ENCODE measurements at regions not wholly inside any gene's neighbourhood (a gene's known extent, or its start where the extent isn't known, plus 50 kb on each side); places are given as distances from the start of the nearest gene placed in this dataset.
A peak's percentile ranks its signal among the peaks of the same experiment; 100 is the strongest.

DNA sequence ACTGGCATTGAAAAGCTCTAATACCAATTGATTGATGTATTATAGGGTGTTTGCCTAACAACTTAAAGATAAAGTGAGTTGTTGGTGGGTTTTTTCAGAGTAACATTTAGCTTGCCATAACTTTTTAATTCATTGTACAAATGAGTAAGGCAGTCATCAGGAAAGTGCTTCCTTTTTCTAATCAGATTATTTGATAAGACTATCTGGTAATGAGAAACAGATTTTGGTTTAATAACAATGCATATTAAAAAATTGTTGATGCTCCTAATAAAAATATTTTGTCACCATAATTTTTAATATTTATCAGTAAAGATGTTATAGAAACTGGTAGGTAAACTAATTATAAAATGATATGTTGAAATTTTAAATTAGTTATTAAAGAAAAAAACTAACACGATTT, 51.3 kb downstream of the BLTP1 start:
- Histone ChIP-seq H3K9ac (ENCODE audit: low read depth in 2 of 2, low read length in 2 of 2) (no peak overlapping the region), H3K27me3 (no peaks in the 10 kb centered on the region), H3K27ac (no peak overlapping the region), H3K36me3 (peaks cover 3% of the 10 kb centered on the region), H3K4me3 (no peak overlapping the region), H3K9me3 (no peaks in the 10 kb centered on the region), H3K4me1 (no peaks in the 10 kb centered on the region)
- TF ChIP-seq CTCF (IDR thresholded peaks at IDR 0.05): no peak
- intact Hi-C loops (cut with DNase I): no loop called here
- no peak for DNase-seq

DNA sequence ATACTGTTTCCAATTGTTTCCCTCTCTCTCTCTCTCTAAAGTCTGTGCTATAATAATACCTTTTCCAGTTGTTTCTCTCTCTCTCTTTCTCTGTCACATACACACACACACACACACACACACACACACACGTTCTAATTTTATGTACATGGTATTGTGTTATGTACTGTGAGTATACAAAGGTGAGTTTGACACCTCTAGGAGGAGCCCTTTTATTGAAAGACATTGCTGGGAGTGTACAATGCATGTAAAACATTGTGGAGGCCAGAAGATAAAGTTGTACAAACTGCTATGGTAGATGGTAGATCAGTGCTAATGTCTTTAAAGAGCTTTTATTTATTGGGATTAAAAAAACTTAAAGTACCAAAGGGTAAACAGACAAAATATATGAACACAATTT, 53.6 kb downstream of the BLTP1 start:
- H3K9ac ChIP-seq (ENCODE audit: low read depth in 2 of 2, low read length in 2 of 2): no peak overlapping the region
- H3K27me3 ChIP-seq: no peaks in the 10 kb centered on the region
- peaks cover 3% of the 10 kb centered on the region for H3K36me3 ChIP-seq
- H3K27ac ChIP-seq: no peak overlapping the region
- no peak overlapping the region for H3K4me3 ChIP-seq
- no peak for DNase-seq
- H3K9me3 ChIP-seq: no peaks in the 10 kb centered on the region
- no peaks in the 10 kb centered on the region for H3K4me1 ChIP-seq
- no peak for TF ChIP-seq CTCF (IDR thresholded peaks at IDR 0.05)
- intact Hi-C loops (cut with DNase I): no loop called here

GRCh38 chr4:122212880-122213279, 60.7 kb downstream of the BLTP1 start:
- no peak for DNase-seq
- Histone ChIP-seq H3K27ac (no peak overlapping the region), H3K4me3 (no peak overlapping the region), H3K27me3 (no peaks in the 10 kb centered on the region), H3K36me3 (no peaks in the 10 kb centered on the region), H3K9me3 (no peaks in the 10 kb centered on the region), H3K9ac (ENCODE audit: low read depth in 2 of 2, low read length in 2 of 2) (no peak overlapping the region), H3K4me1 (no peaks in the 10 kb centered on the region)
- no peak for TF ChIP-seq CTCF (IDR thresholded peaks at IDR 0.05)
- intact Hi-C loops (cut with DNase I): no loop called here

DNA sequence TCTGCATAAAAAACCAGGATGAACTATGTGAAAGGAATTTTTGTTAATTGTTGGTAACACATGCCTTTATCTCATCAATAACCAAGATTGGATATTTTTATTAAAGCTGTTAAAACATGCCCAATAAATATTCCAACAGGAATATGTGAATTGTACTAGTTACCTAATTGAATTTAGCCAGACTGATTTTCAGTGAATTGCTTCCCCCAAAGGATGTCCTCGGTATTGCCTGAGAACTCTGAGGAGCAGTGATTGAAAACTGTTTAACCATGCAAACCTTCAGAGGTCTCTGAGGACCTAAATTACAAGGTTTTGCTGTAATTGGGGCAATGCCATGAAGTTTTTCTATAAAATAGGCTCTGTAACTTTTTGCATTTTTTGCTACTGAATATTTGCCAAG, 66.6 kb downstream of the BLTP1 start:
- DNase-seq: no peak
- no peak overlapping the region for H3K9ac ChIP-seq (ENCODE audit: low read depth in 2 of 2, low read length in 2 of 2)
- no peaks in the 10 kb centered on the region for H3K36me3 ChIP-seq
- no peaks in the 10 kb centered on the region for H3K4me1 ChIP-seq
- no peak overlapping the region for H3K4me3 ChIP-seq
- H3K9me3 ChIP-seq: no peaks in the 10 kb centered on the region
- H3K27ac ChIP-seq: no peak overlapping the region
- no peaks in the 10 kb centered on the region for H3K27me3 ChIP-seq
- peak; percentile 14 for TF ChIP-seq CTCF (IDR thresholded peaks at IDR 0.05)
- intact Hi-C loops (cut with DNase I): no loop called here

- no peaks in the 10 kb centered on the region for H3K4me1 ChIP-seq
- H3K27me3 ChIP-seq: no peaks in the 10 kb centered on the region
- no peak overlapping the region for H3K9ac ChIP-seq (ENCODE audit: low read depth in 2 of 2, low read length in 2 of 2)
- H3K9me3 ChIP-seq: no peaks in the 10 kb centered on the region
- TF ChIP-seq CTCF (IDR thresholded peaks at IDR 0.05): no peak
- H3K36me3 ChIP-seq: no peaks in the 10 kb centered on the region
- no peak for DNase-seq
- intact Hi-C loops (cut with DNase I): no loop called here
- no peak overlapping the region for H3K27ac ChIP-seq
- no peak overlapping the region for H3K4me3 ChIP-seq
Measured at GRCh38 chr4:122219356-122219755, 67.2 kb downstream of the BLTP1 start.

- no peak overlapping the region for H3K9ac ChIP-seq (ENCODE audit: low read depth in 2 of 2, low read length in 2 of 2)
- no peaks in the 10 kb centered on the region for H3K4me1 ChIP-seq
- no peak overlapping the region for H3K27ac ChIP-seq
- intact Hi-C loops (cut with DNase I): no loop called here
- no peak for DNase-seq
- H3K36me3 ChIP-seq: no peaks in the 10 kb centered on the region
- TF ChIP-seq CTCF (IDR thresholded peaks at IDR 0.05): no peak
- no peaks in the 10 kb centered on the region for H3K9me3 ChIP-seq
- no peak overlapping the region for H3K4me3 ChIP-seq
- no peaks in the 10 kb centered on the region for H3K27me3 ChIP-seq
Measured at GRCh38 chr4:122221322-122221721, 69.2 kb downstream of the BLTP1 start.

Measured in colonic mucosa (tissue), 4 donors.